Muscle of arm (tissue), 1 donor: ENCODE measurements at regions not wholly inside any gene's neighbourhood (a gene's known extent, or its start where the extent isn't known, plus 50 kb on each side); places are given as distances from the start of the nearest gene placed in this dataset.

Source experiments
- DNase-seq: peaks from one replicate; pipeline ENCODE4 v3.0.0-alpha.2; 2013

DNA sequence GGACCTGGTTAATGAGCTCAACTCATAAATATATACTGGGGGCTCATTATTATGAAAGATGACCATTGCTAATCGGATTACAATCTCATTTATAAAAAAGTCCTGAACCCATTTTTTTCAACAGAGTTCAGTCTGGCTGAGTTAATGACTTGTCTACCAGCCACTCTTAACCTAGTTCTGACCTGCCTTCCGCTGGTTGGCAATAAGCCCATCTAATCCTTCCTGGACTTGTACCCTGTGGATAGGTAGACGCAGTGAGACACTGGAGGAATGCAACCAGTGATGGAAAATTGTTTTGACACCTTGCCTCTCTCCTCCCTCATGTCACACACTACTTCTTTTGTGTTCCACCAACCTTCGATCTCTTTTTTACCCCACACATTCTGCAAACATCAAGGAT lies 279.9 kb downstream of the FOXO1 start:
- DNase-seq = no peak

DNA sequence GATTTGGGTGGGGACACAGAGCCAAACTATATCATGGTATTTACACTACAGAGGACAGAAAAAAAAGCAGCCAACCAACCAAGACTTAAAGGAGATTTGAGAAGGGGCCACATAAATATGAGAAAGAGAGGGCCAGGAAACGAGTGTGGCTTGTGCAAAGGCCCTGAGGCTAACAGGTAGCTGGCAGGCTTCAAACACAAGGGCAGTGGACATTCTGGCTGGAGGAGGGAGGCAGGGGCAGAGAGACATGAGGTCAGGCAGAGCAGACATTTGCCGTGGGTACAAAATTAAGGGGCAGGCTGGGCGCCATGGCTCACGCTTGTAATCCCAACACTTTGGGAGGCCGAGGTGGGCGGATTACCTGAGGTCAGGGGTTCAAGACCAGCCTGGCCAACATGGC lies 278.7 kb downstream of the FOXO1 start:
- no peak for DNase-seq

DNA sequence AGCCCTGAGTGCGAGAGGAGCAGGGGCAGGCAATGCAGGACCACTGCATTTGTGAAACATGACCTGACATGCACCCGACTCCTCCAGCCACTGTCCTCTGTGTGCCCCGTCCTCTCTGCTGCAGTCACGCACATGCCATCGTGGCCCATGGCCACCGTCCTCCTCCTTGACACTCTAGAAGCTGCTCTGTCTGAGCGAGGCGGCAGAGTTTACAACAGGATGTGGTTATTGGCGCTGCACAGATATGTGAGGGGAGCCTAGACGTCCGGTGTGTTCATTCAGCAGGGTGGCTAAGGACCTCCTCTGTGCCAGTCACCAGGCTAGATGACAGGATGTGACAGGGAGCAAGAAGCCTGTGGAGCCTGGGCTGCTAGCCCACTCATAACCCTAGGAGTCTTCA lies 277.8 kb downstream of the FOXO1 start:
- no peak for DNase-seq

DNA sequence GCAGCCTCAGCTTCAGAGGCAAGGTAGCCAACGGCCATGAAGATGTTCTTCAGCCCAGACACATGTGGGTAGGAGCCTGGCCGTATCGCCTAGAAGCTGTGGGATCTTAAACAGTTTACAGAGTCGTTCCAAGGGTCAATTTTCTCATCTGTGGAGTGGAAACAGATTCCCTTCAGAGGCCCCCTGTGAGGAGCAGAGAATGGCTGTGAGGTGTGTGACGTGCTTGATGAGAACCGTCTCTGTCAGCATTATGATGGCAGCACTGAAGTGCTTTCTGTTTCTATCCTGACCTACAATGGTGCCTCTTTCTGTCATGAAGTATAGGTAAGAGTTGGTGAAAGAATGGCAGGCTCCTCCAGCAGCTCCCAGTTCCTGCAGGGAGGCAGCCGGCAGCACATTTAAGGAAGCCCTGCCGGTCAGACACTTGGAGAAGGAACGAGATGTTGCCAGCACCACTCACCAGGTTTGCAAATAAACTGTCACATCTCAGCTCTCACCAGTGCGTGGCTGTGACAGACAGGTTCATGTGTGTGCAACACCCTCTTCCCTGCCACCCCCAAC lies 277.3 kb downstream of the FOXO1 start:
- no peak for DNase-seq

DNA sequence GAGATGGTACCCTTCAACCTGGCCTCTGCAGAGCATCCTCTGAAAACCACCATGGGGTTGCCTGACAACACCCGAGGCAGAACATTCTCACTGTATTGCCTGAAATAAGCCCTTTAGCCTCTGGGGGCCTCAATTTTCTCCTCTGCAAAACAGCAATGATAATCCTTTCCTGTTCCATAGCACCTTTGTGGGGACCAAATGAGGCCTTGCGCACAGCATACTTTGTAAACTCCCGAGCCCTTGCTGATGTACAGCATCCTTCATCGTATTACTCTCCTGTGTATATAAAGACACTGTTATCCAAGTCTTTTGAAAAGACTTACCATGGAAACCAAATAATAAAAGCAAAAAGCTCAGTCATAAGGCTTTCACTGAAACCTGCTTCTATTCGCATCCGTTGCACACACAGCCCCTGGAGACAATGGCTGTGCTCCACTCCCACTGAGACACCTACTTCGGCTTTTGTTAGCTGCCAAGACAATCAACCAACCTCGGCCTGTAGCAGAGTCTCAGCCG lies 276.0 kb downstream of the FOXO1 start:
- no peak for DNase-seq

DNA sequence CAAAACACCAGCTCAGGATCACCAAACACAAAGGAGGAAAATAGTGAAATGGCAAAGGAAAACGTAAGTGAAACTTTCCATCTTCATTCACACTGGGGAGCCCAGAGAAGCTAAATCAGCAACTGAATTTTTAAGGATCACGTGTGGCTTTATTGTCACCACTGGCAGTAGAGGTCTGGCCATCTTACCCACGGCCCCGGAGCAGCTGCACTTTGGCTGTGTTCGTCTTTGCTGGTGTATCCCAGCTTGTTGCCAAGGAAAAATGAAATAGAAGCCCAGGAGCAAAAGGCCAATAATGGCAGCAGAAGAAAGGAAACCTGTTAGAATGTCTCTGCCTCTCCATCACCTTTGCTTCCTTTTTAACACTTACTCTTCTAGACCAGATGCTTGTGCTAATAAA lies 274.7 kb downstream of the FOXO1 start:
- no peak for DNase-seq

DNA sequence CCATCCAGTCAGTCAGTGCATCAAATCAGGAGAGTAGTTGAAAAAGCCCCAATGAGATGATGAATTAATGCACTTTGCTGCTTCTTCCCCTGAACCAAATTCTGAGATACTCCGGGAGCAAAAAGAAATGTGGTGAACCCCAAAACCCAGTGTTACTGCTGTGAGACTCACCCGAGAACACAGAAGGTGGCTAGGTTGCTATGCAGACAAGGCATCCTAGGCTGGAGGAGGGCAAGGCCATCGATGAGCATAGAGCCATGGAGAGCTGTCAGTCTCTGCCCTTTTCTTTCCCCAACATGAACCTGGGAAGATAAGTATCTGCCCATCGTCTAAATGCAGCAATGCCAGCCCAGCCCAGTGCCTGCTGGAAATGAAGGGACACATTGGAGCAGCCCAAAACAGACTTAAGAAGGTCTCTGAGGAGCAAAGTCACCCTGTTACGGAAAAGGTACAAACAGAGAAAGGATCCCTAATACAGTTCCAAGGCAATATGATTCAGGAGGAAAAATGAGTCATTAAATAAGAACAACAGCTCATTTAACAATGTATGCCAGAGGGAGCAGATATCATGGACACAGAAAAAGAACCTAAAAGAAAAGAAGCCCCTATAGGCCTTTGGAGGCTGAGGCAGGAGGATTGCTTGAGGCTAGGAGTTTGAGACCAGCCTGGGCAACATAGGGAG lies 272.0 kb downstream of the FOXO1 start:
- no peak for DNase-seq

DNA sequence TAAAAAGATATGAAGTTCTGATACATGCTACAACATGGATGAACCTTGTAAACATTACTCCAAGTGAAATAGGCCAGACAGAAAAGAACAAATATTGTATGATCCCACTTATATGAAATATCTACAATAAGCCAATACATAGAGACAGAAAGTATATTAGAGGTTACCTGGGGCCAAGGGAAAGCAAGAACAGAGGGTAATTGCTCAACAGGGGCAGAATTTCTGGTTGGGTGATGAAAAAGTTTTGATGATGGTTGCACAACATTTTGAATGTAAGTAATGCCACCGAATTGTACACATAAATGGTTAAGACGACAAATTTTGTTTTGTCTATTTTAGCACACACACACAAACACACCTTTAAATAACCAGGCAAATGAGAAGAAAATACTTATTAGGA lies 268.4 kb downstream of the FOXO1 start:
- no peak for DNase-seq

GRCh38 chr13:40399756-40400155 lies 266.7 kb downstream of the FOXO1 start:
- DNase-seq = no peak

DNA sequence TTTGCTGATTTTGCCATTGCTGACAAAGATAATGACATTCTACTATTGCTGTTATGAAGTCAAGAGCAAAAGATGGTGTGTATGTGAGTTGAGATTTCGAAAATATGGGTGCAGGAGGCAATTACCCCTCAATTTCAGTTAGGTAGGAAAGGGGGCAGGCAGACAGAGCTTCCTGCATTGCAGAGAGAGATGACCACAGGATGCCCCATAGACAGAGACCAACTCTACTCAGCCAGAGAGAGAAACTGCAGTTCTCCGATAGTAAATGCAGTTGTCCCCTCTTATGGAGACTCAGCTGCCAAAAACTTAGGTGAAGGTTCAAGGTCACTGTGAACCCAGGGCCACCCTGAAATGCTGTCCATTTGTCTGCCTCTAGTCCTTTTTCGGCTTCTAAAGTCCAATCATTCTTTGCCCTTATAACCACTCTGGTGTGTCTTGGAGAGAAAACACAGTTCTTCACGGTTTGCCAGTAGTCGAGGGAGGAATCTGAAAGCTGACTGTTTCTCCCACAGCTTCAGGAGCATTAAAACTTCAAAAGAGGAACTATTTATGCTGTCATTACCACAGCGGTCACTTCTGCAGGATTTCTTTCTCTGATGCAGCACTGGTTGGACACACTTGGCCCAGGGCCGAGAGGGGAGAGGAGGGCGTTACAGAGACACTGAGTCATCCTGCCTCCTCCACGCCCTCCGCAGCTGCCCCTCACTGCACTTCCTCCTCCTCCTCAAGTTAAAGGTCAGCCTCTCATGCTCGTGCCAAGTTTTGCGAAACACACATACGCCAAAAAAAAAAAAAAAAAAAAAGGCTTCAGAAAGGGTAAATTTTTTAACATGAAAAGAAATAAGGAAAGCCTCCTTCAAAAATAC lies 264.3 kb downstream of the FOXO1 start:
- DNase-seq = peak; percentile 86

DNA sequence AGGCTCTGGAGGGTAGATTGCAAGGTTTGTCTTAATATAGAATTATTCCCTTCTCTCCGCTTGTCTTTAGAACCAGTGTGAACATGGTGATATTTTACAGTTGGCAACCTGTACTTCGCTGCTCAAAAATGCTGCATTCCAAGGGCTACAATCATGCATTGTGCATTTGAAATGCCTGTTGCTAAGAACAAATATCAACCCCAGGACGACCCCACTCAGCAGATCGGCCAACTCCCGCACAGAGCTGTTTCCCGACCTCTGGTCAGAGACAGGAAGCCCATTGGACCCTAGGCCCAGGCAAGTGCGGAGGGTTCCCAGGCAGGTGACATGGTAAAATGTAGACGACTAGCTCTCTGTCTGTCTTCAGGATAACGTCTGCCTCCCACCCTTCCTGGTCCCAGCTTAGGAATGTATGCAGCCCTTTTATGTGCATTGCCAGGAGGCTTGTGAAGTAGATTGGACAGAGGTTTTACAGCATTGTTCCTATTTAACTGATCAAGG lies 263.5 kb downstream of the FOXO1 start:
- no peak for DNase-seq

DNA sequence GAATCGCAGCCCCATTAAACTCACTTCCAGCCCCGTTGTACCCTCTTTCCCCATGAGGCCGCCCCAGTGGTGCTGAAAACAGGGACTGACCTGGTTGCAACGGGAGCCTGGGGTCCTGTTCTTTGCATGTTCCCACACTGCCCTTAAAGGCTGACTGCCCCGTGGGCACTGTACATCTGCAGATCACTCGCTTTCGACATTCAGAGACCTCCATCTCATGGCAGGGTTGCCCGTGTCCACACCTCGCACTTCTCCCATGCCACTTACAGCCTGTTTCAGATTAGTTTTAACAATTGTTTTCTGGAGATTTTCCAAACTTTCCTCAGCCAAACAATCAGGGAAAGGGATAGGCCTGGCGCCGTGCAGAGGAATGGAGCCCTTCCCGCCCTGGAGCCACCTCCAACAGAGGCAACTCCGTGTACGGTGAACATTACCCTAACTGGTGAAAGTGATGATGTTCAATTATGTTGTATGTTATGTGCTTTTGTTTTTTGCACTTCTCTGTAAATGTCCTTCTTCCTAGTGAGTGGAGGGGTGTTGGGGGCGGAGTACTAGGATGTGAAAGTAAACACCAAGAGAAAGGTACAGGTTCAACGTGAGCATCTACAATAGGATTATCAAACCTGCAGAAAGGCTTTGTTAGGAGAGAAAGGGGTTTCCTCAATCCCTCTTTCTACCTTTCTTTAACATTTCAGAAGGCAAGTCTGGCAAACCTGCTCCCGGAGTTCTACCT lies 262.8 kb downstream of the FOXO1 start:
- DNase-seq = no peak

DNA sequence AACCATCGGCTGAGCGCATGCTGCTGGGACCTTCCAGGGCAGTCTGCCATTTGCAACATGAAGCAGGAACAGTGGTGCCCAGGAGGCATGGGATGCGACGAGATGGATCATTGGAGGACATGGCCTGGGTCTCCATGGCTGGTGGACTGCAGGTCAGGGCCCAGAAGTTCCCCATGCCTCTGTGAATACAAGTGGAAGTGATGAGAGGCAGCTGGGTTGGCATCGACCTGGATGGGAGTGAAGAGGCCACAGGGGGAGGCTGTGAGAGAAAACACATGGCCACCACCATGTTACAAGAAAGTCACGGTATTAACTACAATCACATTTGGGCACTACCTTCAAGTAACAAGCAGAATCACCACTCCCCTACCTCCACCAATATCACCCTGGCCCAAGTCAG lies 262.0 kb downstream of the FOXO1 start:
- DNase-seq = no peak

- no peak for DNase-seq
Observed at GRCh38 chr13:40404967-40405716, 261.3 kb downstream of the FOXO1 start.

GRCh38 chr13:40406405-40407120 lies 259.9 kb downstream of the FOXO1 start:
- DNase-seq = no peak

- no peak for DNase-seq
Observed at GRCh38 chr13:40407567-40407966, 258.9 kb downstream of the FOXO1 start.

DNA sequence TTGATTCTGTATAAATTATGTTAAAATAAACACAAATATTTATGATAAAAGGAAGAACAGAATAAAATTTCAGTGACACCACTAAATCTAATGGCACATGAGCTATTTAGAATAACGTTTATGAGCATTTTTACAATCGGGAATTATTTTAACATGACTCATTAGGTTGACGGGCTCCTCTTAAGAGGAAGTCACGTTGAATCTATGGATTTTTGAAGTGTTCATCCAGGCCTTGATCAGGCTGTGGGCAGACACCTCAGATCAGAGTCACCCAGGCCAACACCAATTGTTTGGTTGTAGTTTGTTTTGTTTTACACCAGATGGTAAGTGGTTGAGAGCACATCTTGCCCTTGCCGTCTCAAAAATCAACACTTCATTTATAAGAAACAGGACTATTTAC lies 257.8 kb downstream of the FOXO1 start:
- no peak for DNase-seq

DNA sequence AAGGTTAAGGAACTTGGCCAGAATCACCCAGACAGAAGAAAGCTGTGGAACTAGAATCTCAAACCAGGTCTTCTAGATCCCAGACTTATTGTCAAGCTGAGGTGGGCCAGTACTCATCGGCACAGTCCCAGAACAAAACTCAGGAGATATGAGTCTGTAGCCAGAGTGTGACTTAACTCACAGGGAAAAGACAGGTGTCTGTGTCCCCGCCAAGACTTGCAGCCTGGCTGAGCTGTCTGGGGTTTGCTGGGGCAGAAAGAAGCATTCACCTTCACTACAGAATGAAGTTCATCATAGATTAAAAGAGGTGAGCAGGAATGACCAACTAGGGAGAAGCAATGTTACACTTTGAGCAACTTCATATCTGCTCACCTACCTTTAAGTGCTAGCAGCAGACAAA lies 257.2 kb downstream of the FOXO1 start:
- DNase-seq = no peak

GRCh38 chr13:40410315-40410714 lies 256.1 kb downstream of the FOXO1 start:
- no peak for DNase-seq

- DNase-seq = no peak
Observed at GRCh38 chr13:40420160-40420740, 246.2 kb downstream of the FOXO1 start.
